ENCODE measurements at regions not wholly inside any gene's neighbourhood (a gene's known extent, or its start where the extent isn't known, plus 50 kb on each side); places are given as distances from the start of the nearest gene placed in this dataset.

GRCh38 chr3:83076041-83076440 lies 1314.6 kb upstream of the GBE1 start:
- DNase-seq, result no peak

GRCh38 chr3:83074485-83074884 lies 1313.0 kb upstream of the GBE1 start:
- DNase-seq, result no peak

GRCh38 chr3:83065851-83066460 lies 1304.5 kb upstream of the GBE1 start:
- no peak for DNase-seq

GRCh38 chr3:83063446-83063845 lies 1302.0 kb upstream of the GBE1 start:
- no peak for DNase-seq

DNA sequence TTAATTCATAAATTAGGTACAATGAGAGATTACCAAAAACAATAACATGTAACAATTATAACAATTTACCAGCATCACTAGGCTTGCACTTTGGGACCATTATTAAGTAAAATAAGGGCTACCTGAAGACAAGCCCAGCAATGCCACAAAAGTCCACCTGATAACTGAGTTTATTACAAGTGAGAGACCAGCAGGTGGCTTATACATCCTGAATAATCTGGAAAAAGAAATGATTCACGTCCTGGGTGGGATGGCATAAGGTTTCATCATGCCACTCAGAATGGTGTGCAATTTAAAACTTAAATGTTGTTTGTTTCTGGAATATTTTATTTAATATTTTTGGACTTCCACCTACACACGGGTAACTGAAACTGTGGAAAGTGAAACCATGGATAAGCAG lies 1287.1 kb upstream of the GBE1 start:
- DNase-seq, result no peak

DNA sequence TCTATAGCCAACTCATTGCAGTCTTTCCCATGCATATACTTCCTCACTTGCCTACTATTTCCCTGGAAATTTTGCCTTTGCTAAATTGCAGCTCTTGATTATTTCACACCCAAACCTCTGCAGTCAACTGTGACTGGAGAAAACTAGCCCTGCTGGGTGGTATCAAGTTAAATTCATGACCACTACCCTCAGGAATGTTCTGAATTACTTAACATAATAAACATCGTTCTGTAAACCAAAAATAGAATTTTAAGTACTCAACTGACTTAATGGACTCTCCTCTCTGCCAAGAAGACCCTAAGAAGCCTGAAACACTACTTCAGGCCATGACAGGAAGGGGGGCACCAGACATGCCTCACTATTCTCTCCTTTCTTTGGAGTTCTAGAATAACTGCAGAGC lies 1278.0 kb upstream of the GBE1 start:
- no peak for DNase-seq

- DNase-seq, result no peak
Measured at GRCh38 chr3:83035704-83036010, 1274.2 kb upstream of the GBE1 start.

DNA sequence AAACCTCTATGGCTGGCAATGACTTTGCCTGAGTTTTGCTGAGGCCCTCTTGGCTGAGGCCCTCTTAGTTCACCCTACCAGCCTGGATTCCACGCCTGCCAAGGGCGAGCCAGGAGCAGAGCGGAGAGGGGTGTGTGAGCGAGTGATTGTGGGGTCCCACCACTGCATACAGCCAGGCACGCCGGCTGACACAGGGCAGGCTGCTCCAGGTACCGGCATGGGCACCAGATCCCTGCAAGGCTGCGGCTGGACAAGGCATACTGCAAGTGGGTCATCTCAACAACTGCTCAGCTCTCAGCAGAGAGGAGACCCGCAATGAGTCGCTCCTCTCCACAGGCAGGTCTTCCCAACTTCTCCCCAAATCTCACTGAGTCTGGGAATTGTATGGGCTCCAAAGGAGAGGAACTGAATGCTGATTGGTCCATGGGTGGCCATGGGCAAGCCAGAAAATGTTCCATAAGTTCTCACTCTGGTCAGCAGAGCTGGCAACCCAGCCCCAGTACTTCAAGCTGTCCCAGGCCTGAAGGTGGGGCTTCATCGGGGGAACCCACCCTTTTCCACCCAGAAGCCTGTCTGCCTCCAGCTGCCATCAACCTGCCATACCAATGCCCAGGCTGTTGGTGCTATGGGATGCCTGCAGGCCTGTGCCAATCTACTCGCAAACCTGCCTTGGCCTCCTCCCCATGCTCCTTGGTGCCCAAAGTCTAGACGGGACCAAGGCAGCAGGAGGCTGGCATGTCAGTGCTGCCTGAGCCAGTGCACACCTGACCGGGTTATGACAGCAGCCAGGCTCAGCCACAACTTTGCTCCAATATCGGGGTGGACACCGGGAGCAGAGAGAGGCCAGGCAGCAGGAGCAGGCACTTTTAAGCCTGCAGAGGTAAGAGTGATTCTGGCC lies 1273.6 kb upstream of the GBE1 start:
- DNase-seq, result no peak

DNA sequence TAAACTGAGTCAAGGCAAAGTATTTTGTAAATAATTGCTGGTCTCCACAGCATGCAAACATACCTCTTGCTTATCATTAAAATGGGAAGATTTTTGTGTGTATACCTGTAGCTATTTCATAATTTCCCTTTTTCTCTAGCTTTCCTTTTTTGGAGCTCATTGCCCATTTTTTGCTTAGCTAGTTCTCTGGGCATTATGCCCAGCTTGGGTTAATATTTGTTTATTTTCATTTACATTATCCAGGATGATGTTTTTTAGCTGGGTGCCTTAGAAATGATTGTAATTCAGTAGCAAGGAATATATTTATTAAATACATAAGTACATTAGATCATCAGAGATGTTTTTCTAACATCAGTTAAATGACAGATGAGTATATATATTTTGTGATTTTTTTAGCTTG lies 1271.7 kb upstream of the GBE1 start:
- no peak for DNase-seq

DNA sequence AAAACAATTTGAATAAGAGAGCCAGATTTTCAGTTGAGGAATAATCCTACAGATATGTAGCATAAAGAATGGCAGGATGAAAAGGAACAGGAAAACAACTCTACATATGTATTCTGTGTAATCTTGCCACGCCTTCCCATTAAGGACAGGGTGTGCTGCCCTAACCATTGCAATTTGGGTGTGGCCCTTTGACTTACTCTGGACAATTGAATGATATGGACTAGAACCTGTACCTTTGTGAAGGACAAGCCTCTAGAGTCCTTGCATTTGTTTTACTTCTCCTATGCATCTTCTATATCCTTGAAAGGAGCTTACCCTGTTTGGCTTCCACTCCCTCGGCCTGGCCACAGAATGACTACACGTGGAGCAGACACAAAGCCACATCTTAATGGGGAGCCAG lies 1261.6 kb upstream of the GBE1 start:
- DNase-seq, result no peak

GRCh38 chr3:83011481-83011880 lies 1250.0 kb upstream of the GBE1 start:
- no peak for DNase-seq

- no peak for DNase-seq
Measured at GRCh38 chr3:83003917-83004316, 1242.5 kb upstream of the GBE1 start.

GRCh38 chr3:83002869-83003445 lies 1241.5 kb upstream of the GBE1 start:
- no peak for DNase-seq

DNA sequence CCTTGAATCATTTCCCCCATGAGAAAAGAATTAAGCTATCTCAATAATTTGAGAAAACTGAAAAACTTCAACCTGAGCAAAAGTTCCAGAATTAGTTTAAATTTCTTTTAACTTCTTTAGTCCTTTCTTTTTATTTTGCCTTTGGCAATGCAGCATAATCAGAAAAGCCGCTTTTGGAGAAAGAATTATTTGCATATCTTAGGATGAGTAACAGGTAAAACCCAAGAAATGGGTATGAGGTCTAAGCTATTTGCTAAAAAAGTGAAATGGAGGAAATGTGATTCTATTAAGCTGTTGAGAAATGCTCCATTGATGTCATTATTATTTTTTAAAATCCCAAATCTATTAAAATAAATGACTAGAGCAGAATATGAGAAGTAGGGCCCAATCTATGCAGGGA lies 1238.3 kb upstream of the GBE1 start:
- no peak for DNase-seq

GRCh38 chr3:82978368-82978767 lies 1216.9 kb upstream of the GBE1 start:
- no peak for DNase-seq

DNA sequence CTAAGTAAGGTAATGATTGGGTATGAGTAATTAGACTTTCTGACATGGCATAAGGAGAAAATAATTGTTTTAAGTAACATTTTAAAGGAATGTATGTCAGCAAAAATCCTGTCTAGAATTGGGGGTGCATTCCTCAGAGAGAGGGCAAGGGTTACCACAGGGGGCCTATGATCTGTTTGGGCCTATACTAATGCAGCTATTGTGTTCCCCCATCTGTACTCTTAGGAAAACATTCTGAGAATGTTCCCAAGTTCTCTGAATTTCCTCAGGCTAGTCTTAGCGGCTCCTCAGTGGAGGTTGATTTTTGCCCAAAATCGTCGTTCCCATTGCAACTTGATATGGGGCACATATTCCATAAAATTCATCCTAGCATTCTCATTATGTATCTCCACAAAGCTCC lies 1216.4 kb upstream of the GBE1 start:
- DNase-seq, result no peak

DNA sequence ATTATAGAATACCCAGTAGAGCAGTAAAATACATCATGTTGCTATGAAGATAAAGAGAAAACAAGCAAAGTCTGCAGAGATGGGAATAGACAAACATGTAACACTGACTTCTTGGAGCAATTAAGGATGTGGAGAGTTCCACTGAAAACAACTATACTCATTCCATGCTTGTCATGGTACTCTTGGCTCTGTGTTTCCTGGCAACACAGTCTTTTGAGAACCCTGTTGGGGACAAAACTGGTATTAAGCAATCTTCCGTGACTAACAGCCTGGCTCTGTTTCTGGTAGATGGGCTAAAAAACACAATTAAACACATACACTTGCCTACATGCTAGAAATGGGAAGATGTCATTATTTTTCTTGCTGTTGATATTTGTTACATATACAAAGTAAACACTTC lies 1212.3 kb upstream of the GBE1 start:
- no peak for DNase-seq

GRCh38 chr3:82960379-82960778 lies 1198.9 kb upstream of the GBE1 start:
- no peak for DNase-seq

DNA sequence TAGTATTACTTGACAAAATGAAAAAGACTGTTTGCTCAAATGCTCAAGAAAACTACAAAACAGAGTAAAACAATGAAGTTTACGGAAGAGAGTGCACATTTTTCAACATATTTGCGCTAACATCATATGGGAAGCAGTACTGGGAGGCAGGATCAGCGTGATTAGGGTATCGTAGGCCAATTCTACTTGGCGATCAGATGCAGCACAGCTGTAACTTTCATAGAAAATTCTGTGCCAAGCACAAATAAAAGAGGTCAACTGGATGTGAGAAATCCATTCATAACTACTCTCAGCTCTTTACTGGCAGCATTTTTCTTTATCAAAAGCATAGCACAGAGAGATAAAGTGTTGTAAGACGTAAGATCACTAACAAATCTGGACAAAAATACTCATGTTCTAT lies 1196.3 kb upstream of the GBE1 start:
- no peak for DNase-seq

- no peak for DNase-seq
Measured at GRCh38 chr3:82957079-82957478, 1195.6 kb upstream of the GBE1 start.

GRCh38 chr3:82954486-82954885 lies 1193.0 kb upstream of the GBE1 start:
- DNase-seq, result no peak

DNA sequence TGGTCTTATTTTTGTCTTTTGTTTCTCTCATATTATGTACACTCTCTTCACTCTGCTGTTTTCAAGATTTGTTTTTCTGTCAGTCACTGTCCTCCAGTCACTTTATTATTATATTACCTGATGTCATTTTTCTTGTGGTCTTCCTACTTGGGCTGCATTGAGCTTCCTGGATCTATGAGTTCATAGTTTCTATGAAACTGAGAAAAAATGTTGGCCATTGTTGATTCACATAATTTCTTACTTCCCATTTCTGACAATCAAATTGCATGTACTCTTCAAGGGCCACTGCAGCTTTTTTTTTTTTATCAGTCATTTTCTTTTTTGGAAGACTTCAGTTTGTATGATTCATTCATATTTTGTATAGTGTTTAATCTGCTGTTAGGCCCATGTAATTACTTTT lies 1180.6 kb upstream of the GBE1 start:
- DNase-seq, result no peak

DNA sequence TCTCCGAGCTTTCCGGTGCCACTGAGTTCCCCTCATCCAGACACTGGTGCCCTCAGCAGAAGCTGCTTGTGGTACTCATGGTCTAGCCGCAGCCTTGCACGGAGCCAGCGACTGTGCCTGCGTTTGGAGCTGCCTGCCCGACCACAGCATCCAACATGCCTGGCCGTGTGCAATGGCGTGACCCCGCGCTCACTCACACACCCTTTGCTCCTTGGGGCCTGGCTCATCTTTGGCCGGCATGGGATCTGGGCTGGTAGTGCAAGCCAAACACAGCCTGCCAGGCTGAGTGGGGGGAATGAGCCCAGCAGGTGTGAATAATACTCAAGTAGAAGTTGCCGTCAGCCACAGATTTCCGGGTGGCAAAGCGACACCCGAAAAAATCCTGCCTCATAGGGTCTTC lies 1178.7 kb upstream of the GBE1 start:
- DNase-seq, result no peak

GRCh38 chr3:82939491-82940097 lies 1178.1 kb upstream of the GBE1 start:
- no peak for DNase-seq

Measured in left hindlimb (tissue), 1 donor.